Left cardiac atrium (tissue), 4 donors: ENCODE measurements at regions not wholly inside any gene's neighbourhood (a gene's known extent, or its start where the extent isn't known, plus 50 kb on each side); places are given as distances from the start of the nearest gene placed in this dataset.

Experiments used
- ATAC-seq, 2 donors: fragments of 200-7000 bp; cut with Tn5 transposase; one replicate each; pipeline ENCODE4 v1.9.1; 2020; ENCODE audit warnings: mild to moderate bottlenecking in 2 of 2, moderate library complexity in 2 of 2
- DNase-seq: peaks from one replicate; pipeline ENCODE4 v3.0.0-alpha.2; 2020
- intact Hi-C, 2 donors: fragments of 100-400 bp; cut with DNase I; formaldehyde crosslinking; loops; one replicate each; pipeline versions ENCODE4 v1.14.1 to v1.15.1; 2022 to 2023
- donor health status: DM: no; HTN: yes; CAD: no.
- donor health status: DM: no; HTN: yes; CAD: no; lungs with severe emphysema.
- donor health status: DM: yes; HTN: yes; CAD: no.
- donor health status: Dilated cardiomyopathy.

DNA sequence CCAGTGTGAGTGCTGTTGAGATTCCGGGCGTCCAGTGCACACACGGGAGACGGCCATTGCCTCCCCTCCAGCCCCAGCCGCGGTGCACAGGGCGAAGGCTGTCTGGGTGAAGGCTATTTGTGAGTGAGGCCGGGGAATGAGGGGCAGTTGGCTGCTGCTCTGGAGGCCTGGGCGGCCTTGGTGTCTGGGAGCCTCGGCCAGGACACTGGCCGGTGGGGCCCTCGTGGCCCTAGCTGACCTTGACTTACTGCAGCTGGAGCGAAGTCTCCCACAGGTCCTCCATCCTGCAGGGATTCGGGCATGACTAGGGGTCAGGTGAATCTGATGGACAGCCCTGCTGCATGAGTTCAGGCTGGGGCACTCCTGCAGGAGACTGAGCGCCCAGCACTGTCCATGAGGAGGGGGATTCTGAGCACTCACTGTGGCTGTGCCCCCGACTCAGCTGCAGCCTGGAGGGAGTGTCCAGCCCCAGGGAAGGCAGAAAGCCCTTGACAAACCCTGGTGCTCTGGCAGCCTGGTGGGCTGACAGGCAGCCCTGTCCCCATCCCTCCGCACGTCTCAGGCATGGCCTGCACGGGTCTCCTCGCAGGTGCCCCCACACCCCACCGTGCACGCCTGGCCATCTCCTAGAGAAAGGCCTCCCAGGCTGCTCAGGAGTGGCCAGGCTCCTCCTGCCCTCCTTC, 52.7 kb upstream of the FAM20C start:
- DNase-seq (no peak), ATAC-seq (no peak)

GRCh38 chr7:140996-141395, 51.4 kb upstream of the FAM20C start:
- ATAC-seq = no peak
- intact Hi-C loops = no loop called here
- no peak for DNase-seq

More for the DNA sequence above, 52.7 kb upstream of the FAM20C start:
- intact Hi-C loops = no loop called here

DNA sequence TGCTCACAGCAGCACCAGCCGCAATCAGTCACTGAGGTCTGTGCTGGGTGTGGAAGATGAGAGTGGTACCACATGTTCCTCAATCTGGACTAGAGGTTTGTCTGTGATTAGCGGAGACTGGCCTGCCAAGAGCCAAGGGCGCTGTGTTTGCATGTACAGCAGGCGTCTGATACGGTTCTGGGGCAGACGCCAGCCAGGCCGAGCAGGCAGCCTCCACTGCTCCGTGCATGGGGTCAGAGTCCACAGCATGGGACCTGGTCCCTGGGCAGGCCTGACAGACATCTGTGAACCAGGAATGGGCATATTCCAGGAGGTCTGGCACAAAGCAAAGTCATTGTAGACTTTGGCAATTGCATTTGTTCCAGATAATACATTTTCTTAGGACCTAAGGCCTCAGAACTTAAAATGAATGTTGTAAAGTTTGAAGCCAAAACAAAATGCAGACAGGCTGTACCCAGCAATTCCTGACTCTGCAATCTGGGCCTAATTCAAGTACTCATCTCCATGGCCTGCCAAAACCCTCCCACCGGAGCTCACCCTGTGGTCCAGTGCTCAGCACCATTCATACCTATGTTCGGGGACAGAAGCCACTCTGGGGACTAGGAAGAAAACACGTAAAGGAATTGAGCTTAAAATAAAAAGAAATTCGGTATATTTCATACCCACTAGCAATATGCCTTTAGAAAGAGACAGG, 50.0 kb upstream of the FAM20C start:
- intact Hi-C loops = no loop called here
- DNase-seq (peak; percentile 79), ATAC-seq (peak; percentile 94 to 97)
